ENCODE measurements at regions not wholly inside any gene's neighbourhood (a gene's known extent, or its start where the extent isn't known, plus 50 kb on each side); places are given as distances from the start of the nearest gene placed in this dataset.

GRCh38 chr18:37666991-37667390 is 101.4 kb upstream of the CELF4 start:
- Histone ChIP-seq H3K4me1 (ENCODE audit: control insufficient read depth in 2 of 2, insufficient read depth in 2 of 2, low read length in 2 of 2) (no peaks in the 10 kb centered on the region), H3K9ac (ENCODE audit: low read depth in 1 of 2, low read length in 2 of 2) (no peak overlapping the region), H3K36me3 (ENCODE audit: control insufficient read depth in 2 of 2, insufficient read depth in 2 of 2, low read length in 2 of 2) (no peaks in the 10 kb centered on the region), H3K4me3 (ENCODE audit: low read length in 2 of 2) (no peak overlapping the region), H3K27me3 (ENCODE audit: control insufficient read depth in 2 of 2, insufficient read depth in 2 of 2, low read length in 2 of 2) (no peaks in the 10 kb centered on the region), H3K9me3 (ENCODE audit: control insufficient read depth in 2 of 2, low read length in 2 of 2) (no peaks in the 10 kb centered on the region), H3K27ac (ENCODE audit: low read depth in 2 of 2, low read length in 2 of 2) (no peak overlapping the region)

GRCh38 chr18:37666451-37666850 is 100.9 kb upstream of the CELF4 start:
- H3K27me3 ChIP-seq (ENCODE audit: control insufficient read depth in 2 of 2, insufficient read depth in 2 of 2, low read length in 2 of 2): no peaks in the 10 kb centered on the region
- H3K4me3 ChIP-seq (ENCODE audit: low read length in 2 of 2): no peak overlapping the region
- no peak overlapping the region for H3K9ac ChIP-seq (ENCODE audit: low read depth in 1 of 2, low read length in 2 of 2)
- H3K36me3 ChIP-seq (ENCODE audit: control insufficient read depth in 2 of 2, insufficient read depth in 2 of 2, low read length in 2 of 2): no peaks in the 10 kb centered on the region
- H3K27ac ChIP-seq (ENCODE audit: low read depth in 2 of 2, low read length in 2 of 2): no peak overlapping the region
- H3K9me3 ChIP-seq (ENCODE audit: control insufficient read depth in 2 of 2, low read length in 2 of 2): no peaks in the 10 kb centered on the region
- no peaks in the 10 kb centered on the region for H3K4me1 ChIP-seq (ENCODE audit: control insufficient read depth in 2 of 2, insufficient read depth in 2 of 2, low read length in 2 of 2)

DNA sequence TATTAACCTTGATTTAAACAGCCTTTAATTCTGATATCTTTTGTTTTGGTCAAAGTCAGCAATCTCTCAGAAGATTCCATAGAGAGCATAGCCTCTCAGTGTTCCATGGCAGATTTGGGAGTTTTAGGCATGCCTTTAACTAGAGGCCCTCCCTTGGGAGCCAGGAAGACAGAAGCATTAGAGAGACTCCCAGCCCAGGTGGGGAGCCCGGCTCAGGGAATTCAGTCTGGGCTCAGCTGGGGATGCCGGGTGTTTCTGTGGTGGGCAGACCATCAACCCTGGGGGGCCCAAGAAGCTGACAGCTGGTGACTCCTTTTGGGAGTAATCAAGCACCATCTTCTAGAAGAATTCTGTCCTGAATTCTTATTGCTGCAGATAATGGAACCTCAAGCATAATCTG is 99.7 kb upstream of the CELF4 start:
- H3K9me3 ChIP-seq (ENCODE audit: control insufficient read depth in 2 of 2, low read length in 2 of 2): no peaks in the 10 kb centered on the region
- no peak overlapping the region for H3K9ac ChIP-seq (ENCODE audit: low read depth in 1 of 2, low read length in 2 of 2)
- no peak overlapping the region for H3K27ac ChIP-seq (ENCODE audit: low read depth in 2 of 2, low read length in 2 of 2)
- H3K27me3 ChIP-seq (ENCODE audit: control insufficient read depth in 2 of 2, insufficient read depth in 2 of 2, low read length in 2 of 2): no peaks in the 10 kb centered on the region
- no peaks in the 10 kb centered on the region for H3K4me1 ChIP-seq (ENCODE audit: control insufficient read depth in 2 of 2, insufficient read depth in 2 of 2, low read length in 2 of 2)
- no peak overlapping the region for H3K4me3 ChIP-seq (ENCODE audit: low read length in 2 of 2)
- H3K36me3 ChIP-seq (ENCODE audit: control insufficient read depth in 2 of 2, insufficient read depth in 2 of 2, low read length in 2 of 2): no peaks in the 10 kb centered on the region

GRCh38 chr18:37663446-37663845 is 97.8 kb upstream of the CELF4 start:
- H3K9me3 ChIP-seq (ENCODE audit: control insufficient read depth in 2 of 2, low read length in 2 of 2): no peaks in the 10 kb centered on the region
- no peak overlapping the region for H3K4me3 ChIP-seq (ENCODE audit: low read length in 2 of 2)
- H3K9ac ChIP-seq (ENCODE audit: low read depth in 1 of 2, low read length in 2 of 2): no peak overlapping the region
- H3K27me3 ChIP-seq (ENCODE audit: control insufficient read depth in 2 of 2, insufficient read depth in 2 of 2, low read length in 2 of 2): no peaks in the 10 kb centered on the region
- H3K27ac ChIP-seq (ENCODE audit: low read depth in 2 of 2, low read length in 2 of 2): no peak overlapping the region
- no peaks in the 10 kb centered on the region for H3K4me1 ChIP-seq (ENCODE audit: control insufficient read depth in 2 of 2, insufficient read depth in 2 of 2, low read length in 2 of 2)
- H3K36me3 ChIP-seq (ENCODE audit: control insufficient read depth in 2 of 2, insufficient read depth in 2 of 2, low read length in 2 of 2): no peaks in the 10 kb centered on the region

DNA sequence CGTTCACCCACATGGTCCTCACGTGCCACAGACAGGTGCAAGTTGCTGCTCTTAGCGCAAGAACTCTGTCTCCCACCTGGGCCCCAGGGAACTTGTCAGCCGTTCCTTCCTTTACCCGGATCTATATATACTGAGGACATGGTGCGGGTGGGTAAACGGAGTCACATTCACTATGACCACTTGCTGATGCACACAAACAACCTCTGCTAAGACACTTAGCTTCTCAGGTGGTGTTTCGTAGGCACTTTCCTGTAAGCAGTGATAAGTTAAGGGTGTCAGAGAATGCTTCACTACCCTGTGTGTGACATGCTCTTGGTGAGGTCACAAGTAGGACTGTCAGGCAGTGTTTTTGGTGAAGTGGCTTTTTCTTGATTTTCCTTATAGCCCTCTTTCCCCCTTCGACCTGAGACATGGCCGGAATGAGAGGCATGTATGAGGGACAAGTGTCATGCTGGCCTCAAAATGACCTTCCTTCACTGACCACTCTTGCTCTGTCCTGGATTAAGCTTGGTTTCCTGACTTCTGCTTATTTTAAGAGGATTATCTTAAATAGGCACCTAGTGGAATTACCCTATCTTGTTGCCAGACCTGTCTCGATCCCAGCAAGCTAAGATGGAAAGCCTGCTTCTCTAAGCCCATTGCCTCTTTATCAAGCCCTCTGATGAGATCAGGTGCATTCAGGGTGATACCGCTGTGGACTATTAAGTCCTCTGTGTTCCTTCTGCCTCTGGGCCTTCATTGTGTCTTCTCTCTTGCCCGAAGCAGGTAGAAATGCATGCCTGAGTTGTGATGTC is 97.1 kb upstream of the CELF4 start:
- Histone ChIP-seq H3K9me3 (ENCODE audit: control insufficient read depth in 2 of 2, low read length in 2 of 2) (no peaks in the 10 kb centered on the region), H3K4me1 (ENCODE audit: control insufficient read depth in 2 of 2, insufficient read depth in 2 of 2, low read length in 2 of 2) (no peaks in the 10 kb centered on the region), H3K27me3 (ENCODE audit: control insufficient read depth in 2 of 2, insufficient read depth in 2 of 2, low read length in 2 of 2) (no peaks in the 10 kb centered on the region), H3K9ac (ENCODE audit: low read depth in 1 of 2, low read length in 2 of 2) (no peak overlapping the region), H3K27ac (ENCODE audit: low read depth in 2 of 2, low read length in 2 of 2) (no peak overlapping the region), H3K4me3 (ENCODE audit: low read length in 2 of 2) (no peak overlapping the region), H3K36me3 (ENCODE audit: control insufficient read depth in 2 of 2, insufficient read depth in 2 of 2, low read length in 2 of 2) (no peaks in the 10 kb centered on the region)

GRCh38 chr18:37662099-37662498 is 96.5 kb upstream of the CELF4 start:
- H3K36me3 ChIP-seq (ENCODE audit: control insufficient read depth in 2 of 2, insufficient read depth in 2 of 2, low read length in 2 of 2): no peaks in the 10 kb centered on the region
- no peaks in the 10 kb centered on the region for H3K27me3 ChIP-seq (ENCODE audit: control insufficient read depth in 2 of 2, insufficient read depth in 2 of 2, low read length in 2 of 2)
- no peaks in the 10 kb centered on the region for H3K9me3 ChIP-seq (ENCODE audit: control insufficient read depth in 2 of 2, low read length in 2 of 2)
- H3K27ac ChIP-seq (ENCODE audit: low read depth in 2 of 2, low read length in 2 of 2): no peak overlapping the region
- H3K4me3 ChIP-seq (ENCODE audit: low read length in 2 of 2): no peak overlapping the region
- no peak overlapping the region for H3K9ac ChIP-seq (ENCODE audit: low read depth in 1 of 2, low read length in 2 of 2)
- H3K4me1 ChIP-seq (ENCODE audit: control insufficient read depth in 2 of 2, insufficient read depth in 2 of 2, low read length in 2 of 2): no peaks in the 10 kb centered on the region

DNA sequence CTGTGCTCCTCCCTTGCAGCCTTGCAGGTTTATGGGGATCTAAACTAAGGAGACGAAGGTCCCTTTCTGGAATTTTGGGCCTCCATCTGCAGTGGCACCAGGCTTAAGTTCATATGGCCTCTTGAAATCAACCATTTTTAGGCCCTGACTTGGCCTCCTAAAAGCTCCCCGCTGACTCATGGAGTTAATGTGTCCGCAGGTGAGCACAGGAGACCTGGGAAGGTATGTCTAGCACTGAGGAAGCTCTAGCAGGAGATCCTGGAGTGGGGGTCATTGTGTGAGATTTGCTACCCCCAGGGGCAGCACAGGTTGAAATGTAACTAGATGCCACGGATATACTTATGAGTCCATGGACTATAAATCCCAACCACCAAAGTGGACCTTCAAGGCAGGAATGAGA is 95.9 kb upstream of the CELF4 start:
- Histone ChIP-seq H3K27ac (ENCODE audit: low read depth in 2 of 2, low read length in 2 of 2) (no peak overlapping the region), H3K4me3 (ENCODE audit: low read length in 2 of 2) (no peak overlapping the region), H3K4me1 (ENCODE audit: control insufficient read depth in 2 of 2, insufficient read depth in 2 of 2, low read length in 2 of 2) (no peaks in the 10 kb centered on the region), H3K9ac (ENCODE audit: low read depth in 1 of 2, low read length in 2 of 2) (no peak overlapping the region), H3K36me3 (ENCODE audit: control insufficient read depth in 2 of 2, insufficient read depth in 2 of 2, low read length in 2 of 2) (no peaks in the 10 kb centered on the region), H3K9me3 (ENCODE audit: control insufficient read depth in 2 of 2, low read length in 2 of 2) (no peaks in the 10 kb centered on the region), H3K27me3 (ENCODE audit: control insufficient read depth in 2 of 2, insufficient read depth in 2 of 2, low read length in 2 of 2) (no peaks in the 10 kb centered on the region)

GRCh38 chr18:37661061-37661460 is 95.5 kb upstream of the CELF4 start:
- no peaks in the 10 kb centered on the region for H3K9me3 ChIP-seq (ENCODE audit: control insufficient read depth in 2 of 2, low read length in 2 of 2)
- H3K4me1 ChIP-seq (ENCODE audit: control insufficient read depth in 2 of 2, insufficient read depth in 2 of 2, low read length in 2 of 2): no peaks in the 10 kb centered on the region
- no peak overlapping the region for H3K27ac ChIP-seq (ENCODE audit: low read depth in 2 of 2, low read length in 2 of 2)
- H3K36me3 ChIP-seq (ENCODE audit: control insufficient read depth in 2 of 2, insufficient read depth in 2 of 2, low read length in 2 of 2): no peaks in the 10 kb centered on the region
- H3K27me3 ChIP-seq (ENCODE audit: control insufficient read depth in 2 of 2, insufficient read depth in 2 of 2, low read length in 2 of 2): no peaks in the 10 kb centered on the region
- H3K9ac ChIP-seq (ENCODE audit: low read depth in 1 of 2, low read length in 2 of 2): no peak overlapping the region
- H3K4me3 ChIP-seq (ENCODE audit: low read length in 2 of 2): no peak overlapping the region

DNA sequence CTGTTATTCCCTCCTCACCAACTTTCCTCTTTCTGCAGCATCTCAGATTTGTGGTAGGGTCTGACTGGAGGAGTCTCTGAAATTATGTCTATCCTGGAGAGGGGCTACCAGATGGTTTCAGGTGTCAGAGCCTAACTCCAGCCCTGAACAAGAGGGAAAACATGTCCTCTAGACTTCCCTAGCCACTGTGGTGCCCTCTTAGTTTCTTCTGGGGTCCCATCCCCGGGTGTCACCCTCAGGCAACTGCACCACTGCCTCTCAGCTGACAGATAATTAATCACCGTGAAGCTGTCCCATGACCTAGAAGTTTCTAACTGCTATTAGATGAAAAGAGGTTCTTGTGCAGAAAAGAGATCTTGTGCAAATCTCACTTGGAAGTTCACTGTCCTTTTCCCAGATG is 95.1 kb upstream of the CELF4 start:
- no peaks in the 10 kb centered on the region for H3K36me3 ChIP-seq (ENCODE audit: control insufficient read depth in 2 of 2, insufficient read depth in 2 of 2, low read length in 2 of 2)
- H3K9me3 ChIP-seq (ENCODE audit: control insufficient read depth in 2 of 2, low read length in 2 of 2): no peaks in the 10 kb centered on the region
- H3K27ac ChIP-seq (ENCODE audit: low read depth in 2 of 2, low read length in 2 of 2): no peak overlapping the region
- H3K4me3 ChIP-seq (ENCODE audit: low read length in 2 of 2): no peak overlapping the region
- no peaks in the 10 kb centered on the region for H3K4me1 ChIP-seq (ENCODE audit: control insufficient read depth in 2 of 2, insufficient read depth in 2 of 2, low read length in 2 of 2)
- H3K9ac ChIP-seq (ENCODE audit: low read depth in 1 of 2, low read length in 2 of 2): no peak overlapping the region
- H3K27me3 ChIP-seq (ENCODE audit: control insufficient read depth in 2 of 2, insufficient read depth in 2 of 2, low read length in 2 of 2): no peaks in the 10 kb centered on the region

DNA sequence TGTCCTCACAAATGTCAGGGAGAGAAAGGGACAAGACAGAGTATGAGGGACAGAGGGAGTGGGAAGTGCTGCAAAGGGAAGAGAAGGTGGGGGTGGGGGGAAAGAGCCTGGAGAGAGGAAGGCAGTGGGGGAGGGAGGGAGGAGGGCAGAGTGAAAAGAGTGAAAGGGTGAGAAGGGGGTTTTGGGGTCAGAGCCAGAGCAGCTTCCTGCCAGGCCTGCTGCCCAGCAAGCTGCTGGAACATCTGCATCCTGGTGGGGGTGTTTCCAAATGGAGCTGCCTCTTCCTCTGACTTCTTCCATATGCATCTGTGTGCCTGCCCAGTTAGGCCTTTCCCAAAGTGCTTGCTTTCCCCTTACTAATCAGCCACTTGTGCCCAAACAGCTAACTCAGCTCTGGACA is 94.3 kb upstream of the CELF4 start:
- Histone ChIP-seq H3K4me1 (ENCODE audit: control insufficient read depth in 2 of 2, insufficient read depth in 2 of 2, low read length in 2 of 2) (no peaks in the 10 kb centered on the region), H3K36me3 (ENCODE audit: control insufficient read depth in 2 of 2, insufficient read depth in 2 of 2, low read length in 2 of 2) (no peaks in the 10 kb centered on the region), H3K27me3 (ENCODE audit: control insufficient read depth in 2 of 2, insufficient read depth in 2 of 2, low read length in 2 of 2) (no peaks in the 10 kb centered on the region), H3K4me3 (ENCODE audit: low read length in 2 of 2) (no peak overlapping the region), H3K9me3 (ENCODE audit: control insufficient read depth in 2 of 2, low read length in 2 of 2) (no peaks in the 10 kb centered on the region), H3K27ac (ENCODE audit: low read depth in 2 of 2, low read length in 2 of 2) (no peak overlapping the region), H3K9ac (ENCODE audit: low read depth in 1 of 2, low read length in 2 of 2) (no peak overlapping the region)

DNA sequence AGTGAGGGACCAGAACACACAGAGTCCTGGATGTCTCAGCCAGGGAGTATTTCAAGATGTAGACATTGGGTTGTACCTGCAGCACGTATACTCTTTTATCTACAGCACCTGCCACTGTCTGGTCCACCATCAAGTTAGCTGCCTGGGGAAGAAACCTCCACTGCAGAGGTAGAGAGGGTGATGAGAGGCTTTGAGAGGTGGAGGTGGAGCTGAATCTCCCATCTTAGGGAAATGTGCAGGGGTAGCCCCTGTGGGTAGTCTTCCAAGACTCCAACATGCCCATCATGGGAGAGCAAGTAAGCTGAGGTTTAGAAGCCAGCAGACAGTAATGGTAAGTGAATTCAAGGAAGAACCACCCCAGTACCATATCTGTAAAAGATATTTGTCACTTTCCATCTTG is 93.3 kb upstream of the CELF4 start:
- no peak overlapping the region for H3K27ac ChIP-seq (ENCODE audit: low read depth in 2 of 2, low read length in 2 of 2)
- H3K4me3 ChIP-seq (ENCODE audit: low read length in 2 of 2): no peak overlapping the region
- no peak overlapping the region for H3K9ac ChIP-seq (ENCODE audit: low read depth in 1 of 2, low read length in 2 of 2)
- H3K27me3 ChIP-seq (ENCODE audit: control insufficient read depth in 2 of 2, insufficient read depth in 2 of 2, low read length in 2 of 2): no peaks in the 10 kb centered on the region
- no peaks in the 10 kb centered on the region for H3K4me1 ChIP-seq (ENCODE audit: control insufficient read depth in 2 of 2, insufficient read depth in 2 of 2, low read length in 2 of 2)
- no peaks in the 10 kb centered on the region for H3K9me3 ChIP-seq (ENCODE audit: control insufficient read depth in 2 of 2, low read length in 2 of 2)
- H3K36me3 ChIP-seq (ENCODE audit: control insufficient read depth in 2 of 2, insufficient read depth in 2 of 2, low read length in 2 of 2): no peaks in the 10 kb centered on the region
